ENCODE measurements at regions not wholly inside any gene's neighbourhood (a gene's known extent, or its start where the extent isn't known, plus 50 kb on each side); places are given as distances from the start of the nearest gene placed in this dataset.

- Histone ChIP-seq H3K23ac (ENCODE audit: insufficient read length) (no peak overlapping the region), H2AK5ac (ENCODE audit: low read depth, low read length) (no peak overlapping the region), H4K8ac (ENCODE audit: extremely low read depth, insufficient read depth, low read length) (no peak overlapping the region), H3K79me2 (ENCODE audit: control insufficient read depth in 1 of 2, insufficient read depth in 2 of 2, low read length in 2 of 2) (no peaks in the 10 kb centered on the region), H2BK5ac (ENCODE audit: low read depth, low read length) (no peak overlapping the region), H3K9ac (replicated peaks in 1 of 4; ENCODE audit: extremely low read depth in 1 of 4, low read depth in 3 of 4, low read length in 3 of 4) (no peak overlapping the region), H3K4me2 (ENCODE audit: insufficient read depth in 1 of 2, low read depth in 2 of 2, low read length in 2 of 2) (no peak overlapping the region), H3K79me1 (ENCODE audit: low read depth, low read length) (no peaks in the 10 kb centered on the region), H4K20me1 (replicated peaks in 1 of 2; ENCODE audit: control insufficient read depth in 1 of 2, insufficient read depth in 2 of 2, low read length in 2 of 2) (no peaks in the 10 kb centered on the region), H2BK15ac (ENCODE audit: low read length) (no peak overlapping the region), H3K4ac (replicated peaks; ENCODE audit: insufficient read length, low read depth, low read length) (no peak overlapping the region), H2BK12ac (ENCODE audit: low read depth, low read length) (0 out of 2 replicates have a peak overlapping the region, but pooled peaks have one; percentile 39), H3K36me3 (ENCODE audit: control insufficient read depth in 2 of 4, insufficient read depth in 4 of 4, low read length in 3 of 4) (no peaks in the 10 kb centered on the region), H3K23me2 (ENCODE audit: low read depth, low read length) (no peaks in the 10 kb centered on the region), H3K56ac (replicated peaks; ENCODE audit: insufficient read length, low read depth, low read length) (no peak overlapping the region), H2BK120ac (replicated peaks; ENCODE audit: low read depth, low read length) (no peak overlapping the region), H3K18ac (ENCODE audit: extremely low read depth, low read length) (no peak overlapping the region), H3K4me1 (replicated peaks in 1 of 4; ENCODE audit: control insufficient read depth in 3 of 4, insufficient read depth in 4 of 4, low read length in 3 of 4) (no peaks in the 10 kb centered on the region), H3K14ac (ENCODE audit: insufficient read length) (no peak overlapping the region), H3K27me3 (replicated peaks in 1 of 4; ENCODE audit: control insufficient read depth in 3 of 4, extremely low read depth in 1 of 4, insufficient read depth in 3 of 4, low read length in 3 of 4) (no peaks in the 10 kb centered on the region), H2AFZ (ENCODE audit: low read length) (no peak overlapping the region), H4K91ac (replicated peaks; ENCODE audit: insufficient read length, low read length) (no peak overlapping the region), H2BK20ac (ENCODE audit: low read length) (no peak overlapping the region), H3K4me3 (ENCODE audit: extremely low read depth in 1 of 4, insufficient read depth in 2 of 4, low read depth in 3 of 4, low read length in 4 of 4) (no peak overlapping the region), H4K5ac (ENCODE audit: insufficient read length, low read depth, low read length) (no peak overlapping the region), H3K27ac (ENCODE audit: low read depth, low read length) (no peak overlapping the region), H3K9me3 (ENCODE audit: insufficient read depth in 2 of 2, low read depth in 1 of 2, low read length in 1 of 2) (no peaks in the 10 kb centered on the region)
- ChIA-PET CTCF (ENCODE audit: partially characterized antibody) (interaction anchor here (1.0 to 4.1 kb wide), 5 partner anchors 13 to 173 kb away, joined by 3 to 30 read pairs (median 3); partner anchors contain the start of gene ARHGEF3), POLR2A (ENCODE audit: partially characterized antibody) (no interaction called here)
- WGBS, 2 experiments (ENCODE audit: extremely low coverage in 1 of 2, insufficient coverage in 1 of 2, insufficient read length in 1 of 2, insufficient replicate concordance in 2 of 2, low coverage in 1 of 2, low lambda C conversion rate in 2 of 2, missing lambda C conversion rate in 1 of 2): 82% methylated on average over 8 of the region's 9 CpGs; no CpG with 5 or more reads in 1 of the 2 experiments
- FAIRE-seq (no peak), DNase-seq (ENCODE audit: low read depth in 1 of 2, low spot score in 2 of 2) (no peak)
- TF ChIP-seq GTF2F1 (IDR thresholded peaks at IDR 0.05; ENCODE audit: borderline replicate concordance, low read depth, low read length) (no peak), SRF (IDR thresholded peaks at IDR 0.05; ENCODE audit: low read depth, low read length) (no peak), SIN3A (conservative IDR thresholded peaks at IDR 0.05 in 1 of 2, IDR thresholded peaks at IDR 0.05 in 1 of 2; ENCODE audit: low read depth in 1 of 2, low read length in 2 of 2) (no peak)
These were observed 86.1 kb upstream of the SPATA12 start for GRCh38 chr3:56974247-56974930.
